HT1080 (cell line): ENCODE measurements at regions not wholly inside any gene's neighbourhood (a gene's known extent, or its start where the extent isn't known, plus 50 kb on each side); places are given as distances from the start of the nearest gene placed in this dataset.
"Not testable (repeated sequence)": the region's sequence is repeated elsewhere in the genome, so short reads cannot be mapped to it uniquely, and the experiment has no call there.

Experiments used
- DNase-seq: peaks from one replicate; pipeline ENCODE4 v3.0.0-alpha.2; 2015; ENCODE audit warnings: low read depth

- DNase-seq, result no peak
Observed at GRCh38 chr2:238713198-238713826, 134.6 kb upstream of the TWIST2 start.

- DNase-seq, result no peak
Observed at GRCh38 chr2:238714038-238714528, 133.8 kb upstream of the TWIST2 start.

- DNase-seq, result no peak
Observed at GRCh38 chr2:238716171-238716570, 131.7 kb upstream of the TWIST2 start.

- no peak for DNase-seq
Observed at GRCh38 chr2:238716585-238716984, 131.3 kb upstream of the TWIST2 start.

- no peak for DNase-seq
Observed at GRCh38 chr2:238717084-238717483, 130.8 kb upstream of the TWIST2 start.

GRCh38 chr2:238719641-238720040 lies 128.2 kb upstream of the TWIST2 start:
- no peak for DNase-seq

GRCh38 chr2:238720232-238720672 lies 127.6 kb upstream of the TWIST2 start:
- DNase-seq, result peak; percentile 34

GRCh38 chr2:238722181-238722580 lies 125.7 kb upstream of the TWIST2 start:
- no peak for DNase-seq

- DNase-seq, result no peak
Observed at GRCh38 chr2:238722883-238723282, 125.0 kb upstream of the TWIST2 start.

- not testable (repeated sequence) for DNase-seq
Observed at GRCh38 chr2:238723740-238724320, 124.1 kb upstream of the TWIST2 start.

- DNase-seq, result no peak
Observed at GRCh38 chr2:238724728-238725127, 123.2 kb upstream of the TWIST2 start.

GRCh38 chr2:238725298-238725697 lies 122.6 kb upstream of the TWIST2 start:
- DNase-seq, result no peak

GRCh38 chr2:238726670-238727584 lies 121.0 kb upstream of the TWIST2 start:
- no peak for DNase-seq

- no peak for DNase-seq
Observed at GRCh38 chr2:238727585-238728329, 120.1 kb upstream of the TWIST2 start.

GRCh38 chr2:238728330-238729260 lies 119.3 kb upstream of the TWIST2 start:
- DNase-seq, result no peak

- DNase-seq, result no peak
Observed at GRCh38 chr2:238729261-238729935, 118.5 kb upstream of the TWIST2 start.

GRCh38 chr2:238730001-238730669 lies 117.8 kb upstream of the TWIST2 start:
- DNase-seq, result no peak

- no peak for DNase-seq
Observed at GRCh38 chr2:238730881-238731280, 117.0 kb upstream of the TWIST2 start.

- DNase-seq, result no peak
Observed at GRCh38 chr2:238731961-238732360, 115.9 kb upstream of the TWIST2 start.
